WTC11 (cell line): ENCODE measurements at regions not wholly inside any gene's neighbourhood (a gene's known extent, or its start where the extent isn't known, plus 50 kb on each side); places are given as distances from the start of the nearest gene placed in this dataset.

ENCODE experiments used
- ATAC-seq: fragments of 200-7000 bp; cut with Tn5 transposase; 2 replicates; pipeline ENCODE4 v1.10.0; 2021; ENCODE audit warnings: mild to moderate bottlenecking, moderate library complexity
- CTCF ChIA-PET: fragments of 300-600 bp; sonication (Branson Sonifier 250); formaldehyde crosslinking; loops from one replicate; lab custom pipeline; 2021; ENCODE audit warnings: antibody characterized with exemption; lab: Charles Lee
- POLR2A ChIA-PET: fragments of 350-600 bp; sonication (Branson Sonifier 250); formaldehyde crosslinking; loops from one replicate; lab custom pipeline; 2021; ENCODE audit warnings: antibody characterized with exemption; lab: Charles Lee
- DNase-seq: peaks from one replicate; pipeline ENCODE4 v3.0.0; 2021; ENCODE audit warnings: low spot score
- H3K27ac Mint-ChIP-seq: 2 replicates; pipeline ENCODE4 v1.8.0; 2021; ENCODE audit warnings: mixed read lengths
- H3K27me3 Mint-ChIP-seq: 2 replicates; pipeline ENCODE4 v1.8.0; 2021; ENCODE audit warnings: low read depth, mild to moderate bottlenecking, moderate library complexity, mixed read lengths
- H3K36me3 Mint-ChIP-seq: 2 replicates; pipeline ENCODE4 v1.8.0; 2021; ENCODE audit warnings: mixed read lengths
- H3K4me1 Mint-ChIP-seq: 2 replicates; pipeline ENCODE4 v1.8.0; 2022; ENCODE audit warnings: mixed read lengths
- H3K4me3 Mint-ChIP-seq: 2 replicates; pipeline ENCODE4 v1.8.0; 2021; ENCODE audit warnings: mild to moderate bottlenecking, moderate library complexity, mixed read lengths
- H3K9me3 Mint-ChIP-seq: 2 replicates; pipeline ENCODE4 v1.8.0; 2021; ENCODE audit warnings: mixed read lengths
- CBFB ChIP-seq: sonication (generic); formaldehyde crosslinking; IDR thresholded peaks from 2 replicates; pipeline ENCODE4 v1.8.1; 2022; ENCODE audit warnings: mild to moderate bottlenecking, low read depth, missing genetic modification reagents
- CDX4 ChIP-seq: fragments of 250-450 bp; sonication (Bioruptor Pico); IDR thresholded peaks from 2 replicates; pipeline ENCODE4 v1.9.0; 2021; ENCODE audit warnings: moderate library complexity, mild to moderate bottlenecking, inconsistent platforms, borderline replicate concordance
- CREM ChIP-seq: sonication (generic); formaldehyde crosslinking; IDR thresholded peaks from 2 replicates; pipeline ENCODE4 v1.8.1; 2022; ENCODE audit warnings: mild to moderate bottlenecking, missing genetic modification reagents, moderate library complexity
- CTCF ChIP-seq: fragments of 200-600 bp; IDR thresholded peaks from 2 replicates; pipeline ENCODE4 v1.8.0; 2022; ENCODE audit warnings: antibody characterized with exemption
- EMX1 ChIP-seq: fragments of 250-450 bp; sonication (Bioruptor Pico); IDR thresholded peaks from 2 replicates; pipeline ENCODE4 v1.8.0; 2021; ENCODE audit warnings: mild to moderate bottlenecking
- ERG ChIP-seq: fragments of 250-450 bp; sonication (Bioruptor Pico); IDR thresholded peaks from 2 replicates; pipeline ENCODE4 v1.8.0; 2021; ENCODE audit warnings: mild to moderate bottlenecking
- GABPB1 ChIP-seq: sonication (generic); formaldehyde crosslinking; IDR thresholded peaks from 2 replicates; pipeline ENCODE4 v1.8.1; 2023; ENCODE audit warnings: mild to moderate bottlenecking, missing genetic modification reagents
- GRHL2 ChIP-seq: fragments of 250-450 bp; sonication (Bioruptor Pico); IDR thresholded peaks from 2 replicates; pipeline ENCODE4 v1.8.0; 2022; ENCODE audit warnings: mild to moderate bottlenecking, moderate library complexity; ENCODE audit not compliant: insufficient replicate concordance, severe bottlenecking
- IRF2 ChIP-seq: sonication (generic); formaldehyde crosslinking; IDR thresholded peaks from 2 replicates; pipeline ENCODE4 v1.8.0; 2022; ENCODE audit warnings: low read depth, missing genetic modification reagents, borderline replicate concordance
- JUN ChIP-seq: sonication (generic); formaldehyde crosslinking; IDR thresholded peaks from 2 replicates; pipeline ENCODE4 v1.8.0; 2023; ENCODE audit warnings: mild to moderate bottlenecking, missing genetic modification reagents
- KAT7 ChIP-seq: sonication (generic); formaldehyde crosslinking; IDR thresholded peaks from 2 replicates; pipeline ENCODE4 v1.8.1; 2023; ENCODE audit warnings: missing genetic modification reagents, mild to moderate bottlenecking, borderline replicate concordance
- MAX ChIP-seq: sonication (generic); formaldehyde crosslinking; IDR thresholded peaks from 2 replicates; pipeline ENCODE4 v1.8.0; 2022; ENCODE audit warnings: mild to moderate bottlenecking, missing genetic modification reagents
- MLX ChIP-seq: sonication (generic); formaldehyde crosslinking; IDR thresholded peaks from 2 replicates; pipeline ENCODE4 v1.8.1; 2023; ENCODE audit warnings: mild to moderate bottlenecking, missing genetic modification reagents, moderate library complexity
- MYBL2 ChIP-seq: sonication (generic); formaldehyde crosslinking; IDR thresholded peaks from 2 replicates; pipeline ENCODE4 v1.8.1; 2023; ENCODE audit warnings: mild to moderate bottlenecking, moderate library complexity, missing genetic modification reagents
- NFE2L1 ChIP-seq: sonication (generic); formaldehyde crosslinking; IDR thresholded peaks from 2 replicates; pipeline ENCODE4 v1.8.1; 2023; ENCODE audit warnings: missing genetic modification reagents
- PREB ChIP-seq: sonication (generic); formaldehyde crosslinking; IDR thresholded peaks from 2 replicates; pipeline ENCODE4 v1.8.1; 2022; ENCODE audit warnings: mild to moderate bottlenecking, missing genetic modification reagents, moderate library complexity, borderline replicate concordance
- PRRX2 ChIP-seq: fragments of 250-450 bp; sonication (Bioruptor Pico); IDR thresholded peaks from 2 replicates; pipeline ENCODE4 v1.8.0; 2021; ENCODE audit warnings: mild to moderate bottlenecking
- RORB ChIP-seq: fragments of 250-450 bp; sonication (Bioruptor Pico); IDR thresholded peaks from 2 replicates; pipeline ENCODE4 v1.9.0; 2021; ENCODE audit warnings: mild to moderate bottlenecking
- SOX15 ChIP-seq: fragments of 250-450 bp; sonication (Bioruptor Pico); IDR thresholded peaks from 2 replicates; pipeline ENCODE4 v1.9.0; 2021; ENCODE audit warnings: mild to moderate bottlenecking
- TEAD1 ChIP-seq: sonication (generic); formaldehyde crosslinking; IDR thresholded peaks from 2 replicates; pipeline ENCODE4 v1.8.0; 2022; ENCODE audit warnings: mild to moderate bottlenecking, missing genetic modification reagents
- TEAD4 ChIP-seq: sonication (generic); formaldehyde crosslinking; IDR thresholded peaks from 2 replicates; pipeline ENCODE4 v1.8.0; 2022; ENCODE audit warnings: mild to moderate bottlenecking, missing genetic modification reagents
- USF1 ChIP-seq: sonication (generic); formaldehyde crosslinking; IDR thresholded peaks from 2 replicates; pipeline ENCODE4 v1.8.0; 2022; ENCODE audit warnings: mild to moderate bottlenecking, missing genetic modification reagents
- ZNF317 ChIP-seq: sonication (generic); formaldehyde crosslinking; IDR thresholded peaks from 2 replicates; pipeline ENCODE4 v1.8.1; 2023; ENCODE audit warnings: low read depth, mild to moderate bottlenecking, moderate library complexity, missing genetic modification reagents, borderline replicate concordance
- ZNF423 ChIP-seq: fragments of 250-450 bp; sonication (Bioruptor Pico); IDR thresholded peaks from 2 replicates; pipeline ENCODE4 v2.1.2; 2022; ENCODE audit warnings: mild to moderate bottlenecking, moderate library complexity
- ZSCAN18 ChIP-seq: fragments of 250-450 bp; sonication (Bioruptor Pico); IDR thresholded peaks from 2 replicates; pipeline ENCODE4 v2.1.2; 2022; ENCODE audit warnings: mild to moderate bottlenecking, moderate library complexity

GRCh38 chr5:18028036-18028435 lies 393.8 kb downstream of the TAF11L14 start:
- Mint-ChIP-seq H3K4me1 (no peaks in the 10 kb centered on the region), H3K9me3 (peaks cover 12% of the 10 kb centered on the region), H3K27me3 (no peaks in the 10 kb centered on the region), H3K36me3 (no peaks in the 10 kb centered on the region), H3K4me3 (no peak overlapping the region), H3K27ac (no peak overlapping the region)
- ATAC-seq (no peak), DNase-seq (no peak)
- POLR2A ChIA-PET = no interaction called here
- TF ChIP-seq ZSCAN18 (CRISPR knock-in tag) (no peak), USF1 (CRISPR knock-in tag) (no peak), ZNF317 (no peak), NFE2L1 (CRISPR knock-in tag) (no peak), TEAD4 (CRISPR knock-in tag) (no peak), EMX1 (no peak), PRRX2 (no peak)
- CTCF ChIA-PET = no interaction called here

- TF ChIP-seq GRHL2 (CRISPR knock-in tag) (no peak), CBFB (CRISPR knock-in tag) (no peak), ZNF423 (CRISPR knock-in tag) (no peak)
- DNase-seq = no peak
- ChIA-PET CTCF (no interaction called here), POLR2A (no interaction called here)
- Mint-ChIP-seq H3K27me3 (no peaks in the 10 kb centered on the region; the same call in 1 of the 2 replicates), H3K36me3 (no peaks in the 10 kb centered on the region; the same call in 1 of the 2 replicates), H3K9me3 (peaks cover 12% of the 10 kb centered on the region; the same call in 1 of the 2 replicates), H3K4me3 (no peak overlapping the region), H3K4me1 (no peaks in the 10 kb centered on the region), H3K27ac (no peak overlapping the region)
- no peak for ATAC-seq
Observed at GRCh38 chr5:18032744-18033143, 398.5 kb downstream of the TAF11L14 start.

- no peaks in the 10 kb centered on the region for H3K4me1 Mint-ChIP-seq
- TF ChIP-seq JUN = no peak
- no peak for TF ChIP-seq PREB (CRISPR knock-in tag)
- TF ChIP-seq CTCF = no peak
- TF ChIP-seq KAT7 (CRISPR knock-in tag) = no peak
- no peak for TF ChIP-seq MAX (CRISPR knock-in tag)
- TF ChIP-seq CDX4 = no peak
- no peak for TF ChIP-seq RORB
- no peak for TF ChIP-seq SOX15 (CRISPR knock-in tag)
- no peak for TF ChIP-seq MLX (CRISPR knock-in tag)
- no peak for TF ChIP-seq TEAD1
- TF ChIP-seq IRF2 (CRISPR knock-in tag) = no peak
- no peak for TF ChIP-seq ERG (CRISPR knock-in tag)
- TF ChIP-seq ZSCAN18 (CRISPR knock-in tag) = no peak
- no peak for TF ChIP-seq MYBL2 (CRISPR knock-in tag)
- no peak for TF ChIP-seq GABPB1
- TF ChIP-seq CREM (CRISPR knock-in tag) = no peak
- no peak overlapping the region for H3K27ac Mint-ChIP-seq
- POLR2A ChIA-PET = no interaction called here
- H3K9me3 Mint-ChIP-seq = peaks cover 13% of the 10 kb centered on the region
- no peaks in the 10 kb centered on the region; the same call in 1 of the 2 replicates for H3K27me3 Mint-ChIP-seq
- H3K4me3 Mint-ChIP-seq = no peak overlapping the region
- no peaks in the 10 kb centered on the region; the same call in none of the 2 replicates for H3K36me3 Mint-ChIP-seq
- no peak for ATAC-seq
- DNase-seq = no peak
- CTCF ChIA-PET = no interaction called here
Observed at GRCh38 chr5:18036531-18036930, 402.3 kb downstream of the TAF11L14 start.
